ENCODE measurements at regions not wholly inside any gene's neighbourhood (a gene's known extent, or its start where the extent isn't known, plus 50 kb on each side); places are given as distances from the start of the nearest gene placed in this dataset.

DNA sequence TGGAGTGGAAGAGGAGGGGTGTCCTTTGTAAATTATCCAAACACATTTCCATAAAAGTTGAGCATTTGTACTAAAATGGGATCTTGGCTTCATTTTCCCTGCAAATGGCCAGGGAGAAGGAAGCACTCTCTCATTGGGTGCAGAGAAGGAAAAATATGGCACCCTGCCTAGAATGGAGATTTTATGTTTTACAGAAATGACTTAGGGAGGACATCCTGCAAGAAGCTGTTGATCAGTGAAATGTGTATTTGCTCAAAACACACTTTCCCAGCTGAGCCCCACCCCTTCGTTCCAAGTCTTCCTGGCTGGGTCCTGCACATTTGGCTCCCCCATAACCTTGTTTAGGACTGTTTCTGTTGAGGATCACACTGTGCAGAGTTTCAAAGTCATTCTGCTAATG lies 213.5 kb upstream of the TAPT1 start:
- intact Hi-C loops (cut with micrococcal nuclease) = loop anchor here (2.0 to 10.0 kb wide), 3 partner anchors 99 to 1005 kb away; no protein-coding TSS in a partner anchor
- H3K9me3 ChIP-seq (replicated peaks; ENCODE audit: control insufficient read depth, insufficient read depth, low read length) = no peaks in the 10 kb centered on the region
- dilution Hi-C loops (cut with MboI; ENCODE audit: extremely low pct_ligation_motif_present, low sequenced_read_pairs) = no loop called here
- H4K20me1 ChIP-seq (replicated peaks; ENCODE audit: control insufficient read depth, extremely low read depth, insufficient read depth, low read length) = no peaks in the 10 kb centered on the region
- no TSS peak for BruUV-seq (replicated peaks)
- FAIRE-seq (no peak), DNase-seq (ENCODE audit: low read depth, low spot score) (no peak)
- H3K27ac ChIP-seq (ENCODE audit: insufficient read depth, low read depth, low read length) = no peak overlapping the region
- no peaks in the 10 kb centered on the region for H3K36me3 ChIP-seq (ENCODE audit: control insufficient read depth in 2 of 2, extremely low read depth in 1 of 2, insufficient read depth in 2 of 2, low read length in 2 of 2)
- TF ChIP-seq, protein P1, sequence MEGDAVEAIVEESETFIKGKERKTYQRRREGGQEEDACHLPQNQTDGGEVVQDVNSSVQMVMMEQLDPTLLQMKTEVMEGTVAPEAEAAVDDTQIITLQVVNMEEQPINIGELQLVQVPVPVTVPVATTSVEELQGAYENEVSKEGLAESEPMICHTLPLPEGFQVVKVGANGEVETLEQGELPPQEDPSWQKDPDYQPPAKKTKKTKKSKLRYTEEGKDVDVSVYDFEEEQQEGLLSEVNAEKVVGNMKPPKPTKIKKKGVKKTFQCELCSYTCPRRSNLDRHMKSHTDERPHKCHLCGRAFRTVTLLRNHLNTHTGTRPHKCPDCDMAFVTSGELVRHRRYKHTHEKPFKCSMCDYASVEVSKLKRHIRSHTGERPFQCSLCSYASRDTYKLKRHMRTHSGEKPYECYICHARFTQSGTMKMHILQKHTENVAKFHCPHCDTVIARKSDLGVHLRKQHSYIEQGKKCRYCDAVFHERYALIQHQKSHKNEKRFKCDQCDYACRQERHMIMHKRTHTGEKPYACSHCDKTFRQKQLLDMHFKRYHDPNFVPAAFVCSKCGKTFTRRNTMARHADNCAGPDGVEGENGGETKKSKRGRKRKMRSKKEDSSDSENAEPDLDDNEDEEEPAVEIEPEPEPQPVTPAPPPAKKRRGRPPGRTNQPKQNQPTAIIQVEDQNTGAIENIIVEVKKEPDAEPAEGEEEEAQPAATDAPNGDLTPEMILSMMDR (IDR thresholded peaks at IDR 0.05; ENCODE audit: extremely low read depth in 1 of 2, insufficient read depth in 1 of 2, low read depth in 1 of 2, low read length in 2 of 2) = no peak
- TF ChIP-seq POLR2AphosphoS5 (IDR thresholded peaks at IDR 0.05; ENCODE audit: insufficient read depth, low read depth, low read length) = no peak
- no peak for TF ChIP-seq GATA2 (IDR thresholded peaks at IDR 0.05; ENCODE audit: insufficient read depth, insufficient read length, low read depth, low read length)
- TF ChIP-seq, protein P2, sequence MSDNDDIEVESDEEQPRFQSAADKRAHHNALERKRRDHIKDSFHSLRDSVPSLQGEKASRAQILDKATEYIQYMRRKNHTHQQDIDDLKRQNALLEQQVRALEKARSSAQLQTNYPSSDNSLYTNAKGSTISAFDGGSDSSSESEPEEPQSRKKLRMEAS (IDR thresholded peaks at IDR 0.05; ENCODE audit: insufficient read depth, insufficient read length) = no peak
- TF ChIP-seq MYC (IDR thresholded peaks at IDR 0.05; ENCODE audit: low read depth, low read length) = no peak
- no peak for TF ChIP-seq POLR2A (IDR thresholded peaks at IDR 0.05; ENCODE audit: low read depth, low read length)
- no peak for TF ChIP-seq FOS (IDR thresholded peaks at IDR 0.05; ENCODE audit: borderline replicate concordance, insufficient read depth, low read length)
- no peaks in the 10 kb centered on the region for H3K79me2 ChIP-seq (ENCODE audit: control insufficient read depth, insufficient read depth, low read length)
- ChIA-PET CTCF (no interaction called here), POLR2A (no interaction called here)
- H3K4me3 ChIP-seq (replicated peaks in 1 of 3; ENCODE audit: insufficient read depth in 1 of 3, low read depth in 1 of 3, low read length in 3 of 3) = no peak overlapping the region
- no peak overlapping the region for H2AFZ ChIP-seq (ENCODE audit: low read depth, low read length)
- H3K27me3 ChIP-seq (ENCODE audit: control insufficient read depth in 2 of 2, insufficient read depth in 2 of 2, low read length in 2 of 2) = peaks cover 6 to 10% of the 10 kb centered on the region in 2 experiments
- H3K9me1 ChIP-seq (replicated peaks; ENCODE audit: control insufficient read depth, extremely low read depth, insufficient read depth, low read length) = no peaks in the 10 kb centered on the region
- H3K4me1 ChIP-seq (ENCODE audit: control insufficient read depth, extremely low read depth, insufficient read depth, low read length) = no peaks in the 10 kb centered on the region
- no peak overlapping the region for H3K9ac ChIP-seq (replicated peaks; ENCODE audit: extremely low read depth, insufficient read depth, low read length)
- no peak overlapping the region for H3K4me2 ChIP-seq (ENCODE audit: insufficient read depth, low read length)

Measured in endothelial cell of umbilical vein (primary cell).